Caco-2 (cell line): ENCODE measurements at regions not wholly inside any gene's neighbourhood (a gene's known extent, or its start where the extent isn't known, plus 50 kb on each side); places are given as distances from the start of the nearest gene placed in this dataset.

Experiments used
- BruUV-seq: library from RNA; stranded (reverse); fragments of 400-500 nt; replicated peaks from 2 replicates; lab custom pipeline; 2021; lab: Mats Ljungman, UMichigan
- CTCF ChIA-PET: fragments of 300-600 bp; sonication (Branson Sonifier 250); formaldehyde crosslinking; loops from one replicate; lab custom pipeline; 2022; ENCODE audit warnings: antibody characterized with exemption; lab: Charles Lee
- POLR2A ChIA-PET: fragments of 300-600 bp; sonication (Branson Sonifier 250); formaldehyde crosslinking; loops from one replicate; lab custom pipeline; 2022; ENCODE audit warnings: antibody characterized with exemption; lab: Charles Lee
- DNase-seq, 2 experiments: peaks; one replicate each; pipeline versions ENCODE4 v3.0.0 to v3.0.0-alpha.2; 2020 to 2022
- H3K27me3 ChIP-seq: replicated peaks from 2 replicates; pipeline ENCODE4 v1.6.0; 2011; ENCODE audit warnings: low read length; ENCODE audit not compliant: control insufficient read depth, insufficient read depth
- H3K36me3 ChIP-seq: 2 replicates; pipeline ENCODE4 v1.5.1; 2011; ENCODE audit warnings: low read length; ENCODE audit not compliant: control insufficient read depth, insufficient read depth
- H3K4me1 ChIP-seq: fragments of 250-450 bp; sonication (Bioruptor Pico); 2 replicates; pipeline ENCODE4 v1.5.1; 2020; ENCODE audit warnings: mild to moderate bottlenecking
- H3K4me3 ChIP-seq: 2 replicates; pipeline ENCODE4 v1.5.1; 2011; ENCODE audit warnings: low read depth, mild to moderate bottlenecking, control low read depth, low read length
- H3K9me3 ChIP-seq: fragments of 250-450 bp; sonication (Bioruptor Pico); 2 replicates; pipeline ENCODE4 v1.5.1; 2020; ENCODE audit warnings: mild to moderate bottlenecking, moderate library complexity
- H3K27ac Mint-ChIP-seq: one replicate; pipeline ENCODE4 v1.8.0; 2022; ENCODE audit warnings: mixed read lengths; ENCODE audit not compliant: unreplicated experiment
- H3K27me3 Mint-ChIP-seq: one replicate; pipeline ENCODE4 v1.8.0; 2022; ENCODE audit warnings: mixed read lengths; ENCODE audit not compliant: insufficient read depth, unreplicated experiment
- H3K36me3 Mint-ChIP-seq: one replicate; pipeline ENCODE4 v1.8.0; 2022; ENCODE audit warnings: mild to moderate bottlenecking, mixed read lengths; ENCODE audit not compliant: insufficient read depth, unreplicated experiment
- H3K4me1 Mint-ChIP-seq: one replicate; pipeline ENCODE4 v1.8.0; 2022; ENCODE audit warnings: low read depth, mixed read lengths; ENCODE audit not compliant: unreplicated experiment
- H3K4me3 Mint-ChIP-seq: one replicate; pipeline ENCODE4 v1.8.0; 2022; ENCODE audit warnings: mild to moderate bottlenecking, moderate library complexity, mixed read lengths; ENCODE audit not compliant: unreplicated experiment
- H3K9me3 Mint-ChIP-seq: one replicate; pipeline ENCODE4 v1.8.0; 2022; ENCODE audit warnings: mixed read lengths; ENCODE audit not compliant: unreplicated experiment
- CTCF ChIP-seq, 2 experiments: fragments of 200-600 bp in 1 of 2; IDR thresholded peaks; 1 replicate in 1 of 2; 2 replicates in 1 of 2; pipeline versions ENCODE4 v1.5.1 to v1.8.0; 2011 to 2022; ENCODE audit warnings: antibody characterized with exemption in 1 of 2, control low read depth in 1 of 2, inconsistent platforms in 1 of 2, low read depth in 1 of 2, low read length in 1 of 2, mild to moderate bottlenecking in 1 of 2, moderate library complexity in 1 of 2; ENCODE audit not compliant: insufficient read depth in 1 of 2, severe bottlenecking in 1 of 2, unreplicated experiment in 1 of 2
- intact Hi-C: fragments of 100-400 bp; cut with micrococcal nuclease; formaldehyde crosslinking; loops from one replicate; pipeline ENCODE4 v1.10.0; 2022; ENCODE audit not compliant: unreplicated experiment

- CTCF ChIA-PET = no interaction called here
- no peak for DNase-seq
- Mint-ChIP-seq H3K4me3 (no peak overlapping the region), H3K36me3 (no peaks in the 10 kb centered on the region), H3K27me3 (peaks cover 7% of the 10 kb centered on the region), H3K27ac (no peak overlapping the region), H3K4me1 (no peaks in the 10 kb centered on the region), H3K9me3 (no peaks in the 10 kb centered on the region)
- H3K27me3 ChIP-seq = no peaks in the 10 kb centered on the region
- BruUV-seq = no TSS peak
- H3K36me3 ChIP-seq = no peaks in the 10 kb centered on the region
- no peaks in the 10 kb centered on the region for H3K9me3 ChIP-seq
- H3K4me1 ChIP-seq = no peaks in the 10 kb centered on the region
- H3K4me3 ChIP-seq = no peak overlapping the region
- POLR2A ChIA-PET = no interaction called here
- TF ChIP-seq CTCF (IDR thresholded peaks at IDR 0.05; ENCODE audit: insufficient read depth in 1 of 2, low read depth in 1 of 2, low read length in 1 of 2, severe bottlenecking in 1 of 2, unreplicated experiment in 1 of 2) = no peak
- intact Hi-C loops = no loop called here
Observed at GRCh38 chr22:44550711-44551491, 52.9 kb upstream of the RTL6 start.

GRCh38 chr22:44549701-44550100 is 51.7 kb upstream of the RTL6 start:
- ChIA-PET POLR2A (no interaction called here), CTCF (no interaction called here)
- Histone ChIP-seq H3K4me1 (no peaks in the 10 kb centered on the region), H3K9me3 (no peaks in the 10 kb centered on the region), H3K27me3 (no peaks in the 10 kb centered on the region), H3K36me3 (no peaks in the 10 kb centered on the region), H3K4me3 (no peak overlapping the region)
- no peaks in the 10 kb centered on the region for H3K36me3 Mint-ChIP-seq
- H3K9me3 Mint-ChIP-seq = no peaks in the 10 kb centered on the region
- intact Hi-C loops = no loop called here
- TF ChIP-seq CTCF (IDR thresholded peaks at IDR 0.05; ENCODE audit: insufficient read depth in 1 of 2, low read depth in 1 of 2, low read length in 1 of 2, severe bottlenecking in 1 of 2, unreplicated experiment in 1 of 2) = no peak
- no peak for DNase-seq
- H3K27me3 Mint-ChIP-seq = no peaks in the 10 kb centered on the region
- H3K27ac Mint-ChIP-seq = no peak overlapping the region
- no peak overlapping the region for H3K4me3 Mint-ChIP-seq
- H3K4me1 Mint-ChIP-seq = no peaks in the 10 kb centered on the region
- no TSS peak for BruUV-seq

GRCh38 chr22:44548981-44549380 is 50.9 kb upstream of the RTL6 start:
- Histone ChIP-seq H3K36me3 (no peaks in the 10 kb centered on the region), H3K4me1 (no peaks in the 10 kb centered on the region), H3K4me3 (no peak overlapping the region), H3K9me3 (no peaks in the 10 kb centered on the region), H3K27me3 (no peaks in the 10 kb centered on the region)
- BruUV-seq = no TSS peak
- no peaks in the 10 kb centered on the region for H3K4me1 Mint-ChIP-seq
- no peaks in the 10 kb centered on the region for H3K36me3 Mint-ChIP-seq
- intact Hi-C loops = no loop called here
- no peaks in the 10 kb centered on the region for H3K27me3 Mint-ChIP-seq
- no peak overlapping the region for H3K4me3 Mint-ChIP-seq
- POLR2A ChIA-PET = no interaction called here
- CTCF ChIA-PET = no interaction called here
- H3K9me3 Mint-ChIP-seq = no peaks in the 10 kb centered on the region
- TF ChIP-seq CTCF (IDR thresholded peaks at IDR 0.05; ENCODE audit: insufficient read depth in 1 of 2, low read depth in 1 of 2, low read length in 1 of 2, severe bottlenecking in 1 of 2, unreplicated experiment in 1 of 2) = no peak
- no peak overlapping the region for H3K27ac Mint-ChIP-seq
- no peak for DNase-seq
